ENCODE measurements at regions not wholly inside any gene's neighbourhood (a gene's known extent, or its start where the extent isn't known, plus 50 kb on each side); places are given as distances from the start of the nearest gene placed in this dataset.
A peak's percentile ranks its signal among the peaks of the same experiment; 100 is the strongest.

DNA sequence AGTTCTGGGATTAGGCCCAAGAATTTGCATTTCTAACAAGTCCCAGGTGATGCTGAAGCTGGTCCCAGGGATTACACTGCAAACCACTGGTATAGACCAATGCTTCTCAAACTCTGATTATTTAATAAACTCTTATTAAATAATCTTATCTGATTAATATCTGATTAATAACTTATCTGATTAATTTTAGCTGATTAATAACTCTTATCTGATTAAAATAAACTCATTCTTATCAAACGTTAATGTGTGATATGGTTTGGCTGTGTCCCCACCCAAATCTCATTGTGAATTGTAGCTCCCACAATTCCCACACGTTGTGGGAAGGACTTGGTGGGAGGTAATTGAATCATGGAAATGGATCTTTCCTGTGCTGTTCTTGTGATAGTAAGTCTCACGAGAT lies 78.6 kb upstream of the TANC2 start:
- DNase-seq = no peak
- intact Hi-C loops (cut with DNase I) = no loop called here

DNA sequence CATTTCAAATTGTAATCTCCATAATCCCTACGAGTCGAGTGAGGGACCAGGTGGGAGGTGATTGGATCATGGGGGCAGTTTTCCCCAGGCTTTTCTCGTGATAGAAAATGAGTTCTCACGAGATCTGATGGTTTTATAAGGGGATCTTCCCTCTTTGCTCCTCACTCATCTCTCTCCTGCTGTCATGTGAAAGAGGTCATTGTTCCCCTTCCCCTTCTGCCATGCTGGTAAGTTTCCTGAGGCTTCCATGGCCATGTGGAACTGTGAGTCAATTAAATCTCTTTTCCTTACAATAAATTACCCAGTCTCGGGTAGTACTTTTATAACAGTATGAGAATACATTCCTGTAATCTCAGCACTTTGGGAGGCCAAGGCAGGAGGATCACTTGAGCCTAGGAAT lies 76.7 kb upstream of the MARCHF10 start:
- intact Hi-C loops (cut with DNase I) = no loop called here

DNA sequence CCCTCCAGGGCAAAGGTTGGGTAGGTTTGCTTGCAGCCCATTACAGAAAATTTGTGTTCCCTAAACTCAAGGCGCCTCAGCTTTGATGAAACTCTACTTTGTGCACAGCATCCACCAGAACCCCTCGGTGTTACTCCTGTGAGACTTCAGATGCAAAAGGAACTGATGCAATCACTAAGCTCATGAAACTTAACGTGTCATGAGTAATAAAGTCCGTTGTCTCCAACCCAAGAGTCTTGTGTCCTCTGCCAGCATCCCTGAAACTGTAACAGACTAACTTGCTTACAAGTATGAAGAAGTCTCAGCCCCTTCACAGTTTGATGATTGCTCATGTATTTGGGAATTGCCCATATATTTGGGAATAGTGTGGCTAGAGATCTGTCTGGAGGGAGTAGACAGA lies 74.8 kb upstream of the MARCHF10 start:
- intact Hi-C loops (cut with DNase I) = no loop called here

More for the DNA sequence above, 76.7 kb upstream of the MARCHF10 start:
- no peak for DNase-seq

DNA sequence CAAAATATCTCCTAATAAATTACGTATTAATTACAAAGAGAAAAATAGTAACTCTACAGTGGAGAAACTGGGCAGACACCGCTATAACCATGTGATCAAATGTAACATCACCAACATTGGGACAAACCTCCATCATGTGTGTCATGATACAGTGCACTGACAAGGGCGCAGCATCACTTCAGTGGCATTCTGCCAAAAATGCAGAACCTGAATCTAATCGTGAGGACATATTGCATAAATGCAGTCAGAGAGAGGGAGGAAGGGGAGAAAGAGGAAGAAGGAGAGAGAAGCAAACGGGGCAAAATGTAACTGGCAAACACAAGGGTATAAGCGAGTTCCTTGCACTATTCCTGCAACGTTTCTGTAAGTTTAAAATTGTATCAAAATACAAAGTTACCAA lies 74.2 kb upstream of the MARCHF10 start:
- intact Hi-C loops (cut with DNase I) = no loop called here

More for the DNA sequence above, 74.8 kb upstream of the MARCHF10 start:
- no peak for DNase-seq

DNA sequence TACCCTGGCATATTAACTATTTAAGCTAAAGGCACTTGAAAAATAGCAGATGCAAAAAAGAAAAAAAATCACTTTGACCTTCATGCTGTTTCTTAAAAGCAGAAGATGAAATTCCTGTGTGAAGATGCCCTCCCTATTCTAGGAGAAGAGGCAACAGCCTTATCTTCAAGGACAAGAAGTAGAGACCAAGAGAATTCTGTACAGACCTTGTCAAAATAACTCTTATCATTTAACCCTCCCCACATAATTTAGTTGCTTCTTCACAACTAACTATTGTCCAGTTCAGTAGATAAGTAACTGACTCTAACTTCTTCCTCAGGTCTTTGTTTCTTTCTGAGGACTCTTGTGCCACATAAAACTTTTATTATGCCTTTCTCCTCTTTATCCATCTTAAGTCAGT lies 72.0 kb upstream of the MARCHF10 start:
- intact Hi-C loops (cut with DNase I) = no loop called here

More for the DNA sequence above, 74.2 kb upstream of the MARCHF10 start:
- no peak for DNase-seq

DNA sequence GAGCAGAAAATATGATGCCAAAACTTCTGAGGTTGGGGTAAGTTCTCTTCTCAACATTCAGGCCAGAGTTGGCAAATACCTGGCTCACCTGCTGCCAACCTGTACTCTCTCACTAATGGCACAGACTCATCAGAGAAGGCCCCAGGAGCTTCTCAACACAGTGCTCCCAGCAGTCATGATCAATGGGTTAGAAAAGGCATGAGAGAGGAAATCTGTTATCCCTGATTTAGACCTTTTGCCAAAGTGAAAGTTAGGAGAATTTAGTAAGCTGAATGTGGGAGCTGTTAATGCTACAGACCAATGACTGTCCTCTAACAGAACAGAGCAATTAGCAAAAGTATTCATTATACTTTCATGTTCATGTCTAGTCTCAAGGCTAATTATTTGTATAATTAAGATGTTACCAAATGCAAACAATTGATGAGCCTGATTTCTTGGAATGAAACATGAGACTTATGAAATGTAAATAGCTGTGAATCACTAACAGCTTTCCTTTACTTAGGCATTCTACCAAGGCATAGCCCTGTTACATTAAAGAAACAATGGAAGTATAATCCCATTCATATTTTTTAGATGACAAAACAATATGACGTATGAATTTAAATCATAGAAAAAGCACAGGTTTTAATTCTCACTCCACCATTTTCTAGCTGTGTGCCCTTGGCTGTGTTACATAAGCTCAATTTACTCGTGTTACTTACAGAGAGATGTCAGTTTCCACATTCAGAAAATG lies 68.7 kb upstream of the MARCHF10 start:
- intact Hi-C loops (cut with DNase I) = no loop called here
- no peak for DNase-seq

More for the DNA sequence above, 72.0 kb upstream of the MARCHF10 start:
- DNase-seq = no peak

DNA sequence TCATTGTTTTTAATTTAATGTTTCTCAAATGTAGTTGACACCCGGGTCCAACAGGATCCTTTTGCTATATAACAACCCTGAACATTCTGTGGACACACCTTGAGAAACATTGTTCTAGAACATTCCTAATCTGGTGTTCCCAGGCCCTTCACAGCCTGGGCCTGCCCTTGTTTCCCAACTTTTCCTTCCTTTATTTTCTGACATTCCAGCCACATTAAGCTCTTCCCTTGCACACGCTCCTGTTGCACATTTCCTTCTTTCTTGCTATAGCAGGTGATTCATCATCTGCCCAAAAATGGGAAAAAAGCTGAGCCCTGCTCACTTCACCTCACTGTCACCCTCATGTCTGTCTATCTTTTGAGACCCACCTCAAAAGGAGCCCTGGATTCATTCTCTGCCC lies 67.9 kb upstream of the MARCHF10 start:
- intact Hi-C loops (cut with DNase I) = no loop called here
- peak in 3 of 42 donors; percentile 35 to 54 (median 45) for DNase-seq

DNA sequence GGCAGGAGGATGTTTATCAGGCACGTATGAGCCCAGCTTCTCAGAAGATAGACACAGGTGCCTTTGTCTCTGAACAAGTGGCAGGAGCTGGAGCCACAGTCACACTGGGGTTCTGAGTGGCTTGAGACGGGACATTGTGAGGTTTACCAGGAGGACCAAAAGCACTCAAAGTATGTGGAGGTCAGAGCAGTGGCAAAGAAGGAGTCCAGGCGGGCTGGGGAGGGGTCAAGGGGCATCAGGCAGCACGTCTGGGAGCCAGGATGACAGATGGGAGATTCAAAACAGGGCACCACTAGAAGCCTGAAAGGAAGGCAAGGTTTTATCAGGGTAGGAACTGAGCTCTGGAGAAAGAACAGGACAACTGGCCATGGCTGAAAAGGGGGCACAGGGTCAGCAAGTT lies 67.2 kb upstream of the MARCHF10 start:
- DNase-seq = peak in 2 of 42 donors; percentile 17 to 23
- intact Hi-C loops (cut with DNase I) = no loop called here

DNA sequence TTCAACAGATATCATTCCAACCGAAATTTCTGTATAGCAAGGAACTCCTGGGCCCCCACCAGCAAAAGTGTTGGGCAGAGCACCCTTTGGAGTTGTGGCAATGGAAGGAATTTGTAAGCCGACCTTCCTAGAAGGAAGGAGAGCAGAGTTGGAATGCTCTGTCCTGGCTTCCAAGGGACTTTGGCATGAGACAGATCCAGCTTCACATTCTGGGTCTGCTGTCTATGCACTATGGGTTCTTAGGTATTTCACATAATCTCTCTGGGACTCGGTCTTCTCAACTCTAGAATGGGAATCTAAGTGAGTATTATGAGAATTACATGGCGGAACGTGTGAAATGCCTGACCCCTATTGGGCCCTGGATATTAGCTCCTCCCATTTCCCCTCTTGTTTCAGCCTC lies 63.2 kb upstream of the MARCHF10 start:
- DNase-seq = no peak
- intact Hi-C loops (cut with DNase I) = no loop called here

DNA sequence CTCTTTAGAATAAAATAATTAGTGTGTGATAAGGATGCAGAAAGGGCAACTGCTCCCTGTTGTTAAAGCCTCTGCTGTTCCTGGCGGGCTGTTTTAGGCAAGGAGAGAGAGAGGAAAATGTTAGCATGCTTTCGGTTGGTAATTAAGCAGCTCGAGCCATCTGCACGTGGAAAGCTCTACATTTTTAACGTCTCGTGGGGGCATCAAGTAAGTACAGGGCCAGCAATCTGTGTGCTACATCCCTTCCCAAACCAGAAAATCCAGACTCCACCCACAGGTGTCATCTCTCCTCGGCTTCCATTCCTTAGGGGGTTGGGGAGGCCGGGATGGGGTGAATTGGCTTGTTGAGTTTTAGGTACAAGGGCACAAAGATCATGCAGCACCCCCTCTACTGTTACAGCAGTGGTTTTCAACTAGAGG lies 62.4 kb upstream of the MARCHF10 start:
- intact Hi-C loops (cut with DNase I) = no loop called here
- peak in 1 of 42 donors; percentile 19 for DNase-seq

DNA sequence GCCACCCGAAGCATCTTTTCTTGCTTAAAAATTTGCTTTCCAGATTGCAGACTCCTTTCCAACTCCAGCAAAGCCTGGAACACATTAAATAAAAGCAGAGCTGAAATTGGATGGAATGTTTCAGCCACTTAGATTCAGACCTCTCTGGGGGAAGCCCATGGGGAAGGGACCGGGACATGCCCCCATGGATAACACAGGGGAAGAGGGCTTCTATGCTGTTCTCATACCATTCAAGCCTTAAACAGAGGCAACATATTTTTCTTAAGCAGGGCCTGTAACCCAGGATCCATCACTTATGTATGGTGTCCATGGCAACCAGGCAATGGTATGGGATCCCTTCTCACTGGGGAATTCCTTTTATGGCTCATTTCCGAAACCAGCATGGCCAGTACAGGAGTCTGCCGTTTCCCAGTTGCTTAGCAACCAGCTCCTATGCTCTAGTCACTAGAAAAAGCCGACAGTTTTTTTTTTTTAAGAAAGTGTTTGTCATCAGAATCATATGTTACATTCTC lies 62.0 kb upstream of the MARCHF10 start:
- peak in 27 of 42 donors; percentile 25 to 81 (median 46) for DNase-seq
- intact Hi-C loops (cut with DNase I) = no loop called here

DNA sequence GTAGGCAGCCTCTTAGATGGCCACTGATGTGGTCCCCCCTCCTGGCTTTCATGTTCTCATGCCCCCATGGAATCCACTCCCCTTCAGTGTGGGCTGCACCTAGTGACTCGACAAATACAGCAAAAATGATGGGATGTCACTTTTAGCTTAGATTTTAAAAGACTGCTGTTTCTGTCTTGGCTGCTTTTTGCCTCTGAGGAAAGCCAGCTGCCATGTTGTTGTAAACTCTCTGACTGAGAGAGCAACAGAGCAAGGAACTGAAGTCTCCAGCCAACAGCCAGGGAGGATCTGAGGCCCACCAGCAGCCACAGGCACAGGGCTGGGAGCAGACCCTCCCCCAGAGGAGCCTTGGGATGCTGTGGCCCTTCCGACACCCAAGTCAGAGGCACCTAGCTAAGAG lies 60.6 kb upstream of the MARCHF10 start:
- DNase-seq = no peak
- intact Hi-C loops (cut with DNase I) = no loop called here

DNA sequence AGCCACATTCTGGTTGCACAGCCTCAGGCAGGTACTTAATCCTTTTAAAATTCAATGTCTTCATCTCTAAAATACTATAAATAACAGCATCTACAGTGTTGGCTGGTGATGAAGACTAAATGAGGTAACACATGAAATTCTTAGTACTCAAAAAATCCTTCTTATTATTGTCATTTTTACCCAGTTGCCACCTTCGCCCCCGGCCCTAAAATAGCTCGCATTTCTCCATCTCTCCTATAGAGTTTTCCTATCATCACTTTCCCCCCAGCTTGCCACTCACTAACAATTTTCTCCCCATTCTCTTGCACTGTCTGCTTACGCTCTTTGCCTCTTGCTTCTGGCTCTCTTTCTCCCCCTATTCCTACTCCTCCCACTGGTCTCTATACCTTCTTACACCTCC lies 59.9 kb upstream of the MARCHF10 start:
- intact Hi-C loops (cut with DNase I) = no loop called here
- peak in 10 of 42 donors; percentile 25 to 62 (median 44) for DNase-seq

DNA sequence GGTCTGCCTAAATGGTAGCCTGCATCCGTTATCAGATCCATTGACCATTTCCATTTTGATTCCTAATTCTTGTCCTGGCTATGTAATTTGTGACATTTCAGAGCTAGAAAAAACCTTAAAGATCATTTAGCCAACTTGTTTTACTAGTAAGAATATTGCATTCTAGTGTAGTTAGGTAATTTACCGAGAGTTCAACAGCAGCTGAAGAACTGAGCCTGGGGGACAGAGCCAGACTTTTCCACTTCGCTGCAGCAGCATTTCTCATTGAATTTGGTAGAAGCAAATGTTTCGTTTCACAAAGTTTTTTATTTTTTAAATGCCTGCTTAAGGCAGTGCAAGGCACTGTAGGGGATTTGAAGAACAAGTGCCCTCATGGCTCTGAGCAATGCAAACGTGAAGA lies 59.2 kb upstream of the MARCHF10 start:
- intact Hi-C loops (cut with DNase I) = no loop called here
- no peak for DNase-seq

DNA sequence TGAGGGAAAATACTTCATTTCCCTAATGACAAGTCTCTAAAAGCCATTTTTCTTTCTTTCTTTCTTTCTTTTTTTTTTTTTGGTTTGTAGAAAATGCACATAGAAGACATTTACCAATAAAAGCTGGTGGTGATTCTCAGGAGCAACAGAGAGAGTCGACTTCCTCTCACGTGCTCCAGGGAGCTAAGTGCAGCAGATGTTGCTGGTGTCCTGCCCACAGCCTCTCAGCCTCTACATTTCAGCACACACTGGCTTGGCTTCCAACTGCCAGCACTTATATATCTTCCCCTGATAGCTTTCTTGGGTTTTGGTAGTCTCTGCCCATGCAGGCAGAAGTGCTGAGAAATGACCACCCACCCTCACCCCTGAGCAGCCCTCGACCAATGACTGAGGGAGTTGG lies 58.4 kb upstream of the MARCHF10 start:
- DNase-seq = no peak
- intact Hi-C loops (cut with DNase I) = no loop called here

DNA sequence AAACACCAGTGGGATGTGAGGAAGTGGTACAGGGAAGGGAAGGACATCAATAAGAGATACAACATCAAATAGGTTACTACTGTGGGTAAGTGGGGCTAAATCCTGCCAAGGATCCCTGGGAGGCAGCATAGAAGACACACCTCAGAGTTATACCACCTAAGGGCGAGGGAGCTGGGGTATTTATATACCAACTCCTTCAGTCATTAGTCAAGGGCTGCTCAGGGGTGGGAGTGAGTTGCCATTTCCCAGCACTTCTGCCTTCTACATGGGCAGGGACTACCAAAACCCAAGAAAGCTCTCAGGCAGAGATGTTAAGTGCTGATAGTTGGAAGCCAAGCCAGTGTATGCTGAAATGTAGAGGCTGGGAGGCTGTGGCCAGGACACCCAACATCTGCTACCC lies 57.5 kb upstream of the MARCHF10 start:
- DNase-seq = no peak
- intact Hi-C loops (cut with DNase I) = no loop called here

DNA sequence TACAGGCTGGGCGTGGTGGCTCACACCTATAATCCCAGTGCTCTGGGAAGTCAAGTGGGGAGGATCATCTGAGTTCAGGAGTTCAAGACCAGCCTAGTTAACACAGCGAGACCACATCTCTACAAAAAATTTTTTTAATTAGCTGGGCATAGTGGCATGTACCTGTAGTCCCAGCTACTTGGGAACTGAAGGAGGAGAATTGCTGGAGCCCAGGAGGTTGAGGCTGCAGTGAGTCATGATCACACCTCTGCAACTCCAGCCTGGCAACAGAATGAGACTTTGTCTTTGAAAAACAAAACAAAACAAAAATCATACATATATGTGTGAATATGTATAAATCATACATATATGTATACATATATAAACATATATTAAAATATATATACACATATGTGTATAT lies 54.1 kb upstream of the MARCHF10 start:
- DNase-seq = no peak
- intact Hi-C loops (cut with DNase I) = no loop called here

DNA sequence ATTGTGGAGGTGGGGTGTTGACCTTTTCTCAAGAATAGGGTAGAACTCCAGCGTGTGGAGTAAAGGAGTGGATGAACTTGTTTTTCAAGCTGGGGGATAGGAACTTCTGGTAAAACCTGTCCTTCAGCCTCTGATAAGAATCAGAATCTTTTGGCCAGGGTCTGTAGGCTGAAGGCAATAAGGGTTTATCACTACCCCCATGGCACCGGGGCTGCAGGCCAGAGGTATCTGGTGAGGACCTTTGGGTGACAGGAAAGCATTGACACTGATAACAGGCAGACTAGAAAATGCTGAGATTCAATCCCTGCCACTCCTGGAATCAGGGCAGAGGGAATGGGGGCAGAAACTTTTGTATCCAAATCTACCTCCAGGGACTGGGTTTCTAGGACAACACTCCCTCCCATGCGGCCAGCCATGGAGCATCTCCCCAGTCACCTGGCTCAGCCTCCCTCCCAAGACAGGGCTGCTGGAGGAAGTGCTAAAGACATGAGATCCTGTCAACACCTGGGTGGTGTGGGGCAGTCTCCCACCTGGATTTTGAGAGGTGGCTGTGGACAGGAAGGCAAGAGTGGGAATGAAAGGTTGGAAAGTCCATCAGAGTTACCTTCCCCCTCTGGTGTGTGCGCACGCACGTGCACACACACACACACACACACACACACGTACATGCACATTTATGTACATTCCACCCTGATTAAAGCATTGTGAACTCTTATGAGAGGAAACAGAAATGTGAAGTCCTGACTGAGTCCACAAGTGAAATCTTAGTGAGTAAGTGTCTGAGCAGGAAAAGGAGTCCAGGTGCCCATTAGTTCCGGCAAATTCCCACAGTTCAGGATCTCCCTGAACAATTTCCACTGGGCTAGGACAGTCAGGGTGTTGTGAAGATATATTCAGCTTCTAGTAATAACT lies 53.1 kb upstream of the MARCHF10 start:
- intact Hi-C loops (cut with DNase I) = no loop called here
- DNase-seq = no peak

DNA sequence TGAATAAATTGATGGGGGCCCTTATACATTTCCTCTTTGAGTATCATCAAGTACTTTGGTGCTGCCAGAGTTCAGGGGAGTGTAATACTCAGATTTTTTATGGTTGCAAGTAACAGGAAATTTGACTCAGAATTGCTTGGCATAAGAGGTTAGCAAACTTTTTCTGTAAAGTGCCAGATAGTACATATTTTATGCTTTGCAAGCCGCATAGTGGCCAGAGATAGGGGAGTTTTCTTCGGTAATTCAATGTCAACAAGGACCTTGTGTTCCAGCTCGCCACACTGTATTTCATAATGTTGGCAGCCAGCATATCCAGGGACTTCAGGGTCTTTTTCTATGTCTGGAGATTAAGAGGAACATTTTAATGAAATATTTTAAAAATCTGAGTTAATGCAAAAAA lies 51.0 kb upstream of the MARCHF10 start:
- DNase-seq = no peak
- intact Hi-C loops (cut with DNase I) = no loop called here
